K562 (cell line): ENCODE measurements at regions not wholly inside any gene's neighbourhood (a gene's known extent, or its start where the extent isn't known, plus 50 kb on each side); places are given as distances from the start of the nearest gene placed in this dataset.

Experiments
- ATAC-seq: fragments of 200-7000 bp; cut with Tn5 transposase; 3 replicates; pipeline ENCODE4 v1.9.1; 2020; ENCODE audit warnings: moderate library complexity
- BruUV-seq: library from RNA; stranded (reverse); fragments of 400-500 nt; replicated peaks from 2 replicates; lab custom pipeline; 2021; lab: Mats Ljungman, UMichigan
- CTCF ChIA-PET: fragments of 300-600 bp; formaldehyde crosslinking; extraction: SDS; loops from one replicate; lab custom pipeline; 2021; ENCODE audit warnings: low intra/inter-chr PET ratio; lab: Yijun Ruan, JAX
- POLR2A ChIA-PET: fragments of 300-600, 350-650 bp; sonication (Branson Sonifier 250); formaldehyde crosslinking; extraction: SDS; loops from one replicate; lab custom pipeline; 2021; ENCODE audit warnings: antibody characterized with exemption, inconsistent platforms; lab: Yijun Ruan, JAX
- DNase-seq, 4 experiments: peaks; one replicate each; pipeline versions ENCODE4 v3.0.0 to v3.0.0-alpha.2; 2011 to 2018; ENCODE audit warnings: low spot score in 3 of 4, mixed read lengths in 3 of 4; ENCODE audit errors: extremely low read depth in 1 of 4
- FAIRE-seq: peaks from 2 replicates; lab custom pipeline; 2011; peaks lifted over from hg19 to GRCh38; lab: Jason Lieb, UNC
- H2AFZ ChIP-seq: 2 replicates; pipeline ENCODE4 v1.6.0; 2011; ENCODE audit warnings: low read depth, low read length, control low read depth, inconsistent platforms
- H3K27ac ChIP-seq: fragments of 200-600 bp; 3 replicates; pipeline ENCODE4 v1.8.0; 2011; ENCODE audit warnings: low read depth, mild to moderate bottlenecking, control low read depth, inconsistent platforms, low read length, moderate library complexity, mixed read lengths; ENCODE audit errors: extremely low read depth
- H3K27me3 ChIP-seq, 2 experiments: fragments of 300-600 bp in 1 of 2; 2 replicates in 1 of 2; 3 replicates in 1 of 2; pipeline versions ENCODE4 v1.6.0 to v1.8.0; 2011; ENCODE audit warnings: inconsistent platforms in 2 of 2, low read length in 2 of 2, mild to moderate bottlenecking in 1 of 2, mixed read lengths in 1 of 2, moderate library complexity in 1 of 2; ENCODE audit not compliant: control insufficient read depth in 2 of 2, insufficient read depth in 2 of 2
- H3K36me3 ChIP-seq: fragments of 300-600 bp; 3 replicates; pipeline ENCODE4 v1.8.0; 2011; ENCODE audit warnings: mild to moderate bottlenecking, low read length, inconsistent platforms; ENCODE audit not compliant: control insufficient read depth, insufficient read depth
- H3K4me1 ChIP-seq, 2 experiments: fragments of 200-600 bp in 1 of 2; replicated peaks in 1 of 2; 2 replicates in 1 of 2; 3 replicates in 1 of 2; pipeline versions ENCODE4 v1.5.1 to v1.8.0; 2011; ENCODE audit warnings: inconsistent platforms in 2 of 2, low read length in 2 of 2, mild to moderate bottlenecking in 1 of 2, mixed read lengths in 1 of 2, moderate library complexity in 1 of 2; ENCODE audit not compliant: control insufficient read depth in 2 of 2, insufficient read depth in 2 of 2
- H3K4me2 ChIP-seq: 2 replicates; pipeline ENCODE4 v1.6.1; 2011; ENCODE audit warnings: low read length, control low read depth, inconsistent platforms, mixed read lengths; ENCODE audit not compliant: insufficient read depth
- H3K4me3 ChIP-seq: fragments of 200-600 bp; sonication (generic), shearing (Covaris generic); 2 replicates; pipeline ENCODE4 v1.5.1; 2016; ENCODE audit warnings: control low read depth, inconsistent platforms
- H3K79me2 ChIP-seq: fragments of 200-600 bp; 3 replicates; pipeline ENCODE4 v1.8.0; 2011; ENCODE audit warnings: low read length, inconsistent platforms; ENCODE audit not compliant: control insufficient read depth, insufficient read depth
- H3K9ac ChIP-seq, 2 experiments: 2 replicates each; pipeline versions ENCODE4 v1.6.0 to v1.6.1; 2011; ENCODE audit warnings: low read depth in 2 of 2, low read length in 2 of 2, control low read depth in 1 of 2, inconsistent platforms in 1 of 2, mild to moderate bottlenecking in 1 of 2, mixed read lengths in 1 of 2; ENCODE audit not compliant: insufficient read depth in 1 of 2
- H3K9me1 ChIP-seq: one replicate; pipeline ENCODE4 v1.6.0; 2011; ENCODE audit warnings: inconsistent platforms, mild to moderate bottlenecking, low read length, moderate library complexity; ENCODE audit not compliant: control insufficient read depth, insufficient read depth
- H3K9me3 ChIP-seq: replicated peaks from 2 replicates; pipeline ENCODE4 v1.5.1; 2011; ENCODE audit warnings: low read depth, low read length, inconsistent platforms; ENCODE audit not compliant: control insufficient read depth, insufficient read depth
- H4K20me1 ChIP-seq: replicated peaks from 2 replicates; pipeline ENCODE4 v1.6.1; 2011; ENCODE audit warnings: low read length, inconsistent platforms, mixed read lengths; ENCODE audit not compliant: control insufficient read depth, insufficient read depth
- MEIS2 ChIP-seq: fragments of 450-650 bp; IDR thresholded peaks from 2 replicates; pipeline ENCODE4 v1.6.1; 2014; ENCODE audit warnings: mild to moderate bottlenecking; ENCODE audit not compliant: partially characterized antibody
- NONO ChIP-seq, 2 experiments: fragments of 200-400 bp in 1 of 2; fragments of 450-650 bp in 1 of 2; formaldehyde crosslinking in 1 of 2; IDR thresholded peaks; 2 replicates each; pipeline ENCODE4 v1.6.1; 2017; ENCODE audit warnings: low read depth in 2 of 2, mild to moderate bottlenecking in 2 of 2, moderate library complexity in 2 of 2, low read length in 1 of 2
- ZNF75A ChIP-seq: fragments of 450-650 bp; formaldehyde crosslinking; IDR thresholded peaks from 2 replicates; pipeline ENCODE4 v1.4.0; 2020; ENCODE audit warnings: mild to moderate bottlenecking
- WGBS: fragments of 100-300 bp; shearing (Covaris generic); methylation state at CpG from one replicate; pipeline ENCODE4 v1.1.6; 2016; ENCODE audit warnings: low coverage, mixed read lengths; ENCODE audit not compliant: insufficient coverage; ENCODE audit errors: missing lambda C conversion rate; 5-methylcytosine and 5-hydroxymethylcytosine counted together
- in situ Hi-C: fragments of 300-500 bp; cut with MboI; formaldehyde crosslinking; loops from 4 replicates; pipeline ENCODE4 v1.15.0; 2018; ENCODE audit warnings: inconsistent platforms, mixed read lengths
- intact Hi-C: fragments of 100-400 bp; cut with micrococcal nuclease; formaldehyde crosslinking; loops from 2 replicates; pipeline ENCODE4 v1.14.2; 2022
- TF ChIP-seq, protein P1 (sequence below), 2 experiments: IDR thresholded peaks in 1 of 2; conservative IDR thresholded peaks in 1 of 2; 2 replicates each; pipeline ENCODE4 v1.6.1; 2016; ENCODE audit warnings: low read depth in 2 of 2, mild to moderate bottlenecking in 1 of 2, missing compliant biosample characterization in 1 of 2, missing genetic modification characterization in 1 of 2, moderate library complexity in 1 of 2
- TF ChIP-seq, protein P2 (sequence below): fragments of 450-650 bp; IDR thresholded peaks from 2 replicates; pipeline ENCODE4 v1.6.1; 2016

DNA sequence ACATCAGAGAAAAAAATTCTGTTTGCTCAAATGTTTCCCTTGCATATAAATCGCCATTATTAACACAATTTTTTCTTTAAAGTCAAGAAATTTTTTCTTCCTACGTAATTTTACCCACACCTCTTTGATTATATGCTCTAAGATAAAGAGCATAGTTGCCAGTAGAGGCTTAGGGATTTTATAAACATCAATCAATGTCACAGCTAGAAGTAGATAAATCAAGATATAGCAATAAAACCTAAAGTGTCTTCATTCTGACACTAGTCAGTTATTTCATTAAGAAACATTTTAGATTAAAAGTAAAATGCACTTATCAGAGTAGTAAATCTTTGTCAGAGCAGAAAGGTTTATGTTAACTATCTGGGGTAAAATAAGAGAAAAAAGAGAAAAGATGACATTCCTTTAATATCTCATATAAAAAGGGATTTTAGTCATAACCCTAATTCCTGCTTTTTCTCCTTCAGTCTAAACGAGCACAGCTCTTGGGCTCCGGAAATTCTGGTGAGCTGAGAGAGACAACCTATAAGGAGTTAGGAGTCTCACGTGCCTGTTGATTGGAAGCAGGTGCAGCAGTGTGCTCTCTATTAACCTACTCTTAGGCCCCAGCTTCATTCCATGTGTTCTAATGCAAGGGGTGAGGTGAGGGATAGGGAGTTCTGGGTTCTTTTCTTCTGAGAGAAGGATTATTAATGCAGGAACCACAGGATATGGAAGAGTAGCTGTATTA lies 172.4 kb upstream of the GULP1 start:
- no peak overlapping the region for H3K4me3 ChIP-seq
- FAIRE-seq, result no peak
- no peaks in the 10 kb centered on the region for H3K79me2 ChIP-seq
- BruUV-seq, result no TSS peak
- H3K36me3 ChIP-seq, result no peaks in the 10 kb centered on the region
- 10% methylated on average over 5 of the region's 5 CpGs for WGBS
- in situ Hi-C loops (no loop called here), intact Hi-C loops (no loop called here)
- H3K27me3 ChIP-seq, result no peaks in the 10 kb centered on the region
- TF ChIP-seq NONO (IDR thresholded peaks at IDR 0.05; ENCODE audit: low read depth in 2 of 2, low read length in 1 of 2), result no peak
- TF ChIP-seq, protein P1, sequence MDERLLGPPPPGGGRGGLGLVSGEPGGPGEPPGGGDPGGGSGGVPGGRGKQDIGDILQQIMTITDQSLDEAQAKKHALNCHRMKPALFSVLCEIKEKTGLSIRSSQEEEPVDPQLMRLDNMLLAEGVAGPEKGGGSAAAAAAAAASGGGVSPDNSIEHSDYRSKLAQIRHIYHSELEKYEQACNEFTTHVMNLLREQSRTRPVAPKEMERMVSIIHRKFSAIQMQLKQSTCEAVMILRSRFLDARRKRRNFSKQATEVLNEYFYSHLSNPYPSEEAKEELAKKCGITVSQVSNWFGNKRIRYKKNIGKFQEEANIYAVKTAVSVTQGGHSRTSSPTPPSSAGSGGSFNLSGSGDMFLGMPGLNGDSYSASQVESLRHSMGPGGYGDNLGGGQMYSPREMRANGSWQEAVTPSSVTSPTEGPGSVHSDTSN (CRISPR knock-in tag; IDR thresholded peaks at IDR 0.05; ENCODE audit: low read depth), result no peak
- TF ChIP-seq, protein P1 (tag; conservative IDR thresholded peaks at IDR 0.05; ENCODE audit: low read depth), result 0 out of 2 replicates have a peak, but pooled peaks have one; percentile 20
- TF ChIP-seq, protein P2, sequence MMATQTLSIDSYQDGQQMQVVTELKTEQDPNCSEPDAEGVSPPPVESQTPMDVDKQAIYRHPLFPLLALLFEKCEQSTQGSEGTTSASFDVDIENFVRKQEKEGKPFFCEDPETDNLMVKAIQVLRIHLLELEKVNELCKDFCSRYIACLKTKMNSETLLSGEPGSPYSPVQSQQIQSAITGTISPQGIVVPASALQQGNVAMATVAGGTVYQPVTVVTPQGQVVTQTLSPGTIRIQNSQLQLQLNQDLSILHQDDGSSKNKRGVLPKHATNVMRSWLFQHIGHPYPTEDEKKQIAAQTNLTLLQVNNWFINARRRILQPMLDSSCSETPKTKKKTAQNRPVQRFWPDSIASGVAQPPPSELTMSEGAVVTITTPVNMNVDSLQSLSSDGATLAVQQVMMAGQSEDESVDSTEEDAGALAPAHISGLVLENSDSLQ, result peak; percentile 45; the same call in 1 of the 2 replicates
- peak; percentile 32 for TF ChIP-seq MEIS2
- TF ChIP-seq ZNF75A (CRISPR knock-in tag), result no peak
- ATAC-seq, result no peak
- no peaks in the 10 kb centered on the region for H3K9me3 ChIP-seq
- no peak overlapping the region for H3K27ac ChIP-seq
- POLR2A ChIA-PET, result no interaction called here
- H3K4me1 ChIP-seq, result 0 out of 5 replicates have a peak, but pooled peaks cover 0 to 3% of the 10 kb centered on the region in 2 experiments
- no peaks in the 10 kb centered on the region for H4K20me1 ChIP-seq
- no peak overlapping the region for H2AFZ ChIP-seq
- no peak for DNase-seq
- CTCF ChIA-PET, result no interaction called here
- H3K9me1 ChIP-seq, result no peaks in the 10 kb centered on the region
- no peak overlapping the region for H3K4me2 ChIP-seq
- no peak overlapping the region for H3K9ac ChIP-seq
